GM19397 (cell line): ENCODE measurements at regions not wholly inside any gene's neighbourhood (a gene's known extent, or its start where the extent isn't known, plus 50 kb on each side); places are given as distances from the start of the nearest gene placed in this dataset.
A peak's percentile ranks its signal among the peaks of the same experiment; 100 is the strongest.
"Not testable (repeated sequence)": the region's sequence is repeated elsewhere in the genome, so short reads cannot be mapped to it uniquely, and the experiment has no call there.

Source experiments
- ATAC-seq: cut with Tn5 transposase; IDR thresholded peaks from one replicate; pipeline ENCODE4 v1.9.1; 2021; ENCODE audit warnings: mild to moderate bottlenecking, moderate library complexity; ENCODE audit not compliant: unreplicated experiment

GRCh38 chr4:104649631-104650030, 154.9 kb upstream of the CXXC4 start:
- ATAC-seq: no peak

GRCh38 chr4:104662269-104662668, 167.6 kb upstream of the CXXC4 start:
- not testable (repeated sequence) for ATAC-seq

GRCh38 chr4:104677116-104677515, 182.4 kb upstream of the CXXC4 start:
- ATAC-seq: no peak

GRCh38 chr4:104682311-104682710, 187.6 kb upstream of the CXXC4 start:
- no peak for ATAC-seq

- no peak for ATAC-seq
These were observed 199.0 kb upstream of the CXXC4 start for GRCh38 chr4:104693601-104694201.

GRCh38 chr4:104716584-104716983, 221.9 kb upstream of the CXXC4 start:
- ATAC-seq: no peak

- peak; percentile 91 for ATAC-seq
These were observed 225.0 kb upstream of the CXXC4 start for GRCh38 chr4:104719539-104720230.

- ATAC-seq: no peak
These were observed 227.8 kb upstream of the CXXC4 start for GRCh38 chr4:104722467-104722866.

GRCh38 chr4:104726002-104726401, 231.3 kb upstream of the CXXC4 start:
- ATAC-seq: no peak

GRCh38 chr4:104727643-104728042, 232.9 kb upstream of the CXXC4 start:
- no peak for ATAC-seq

- ATAC-seq: no peak
These were observed 233.9 kb upstream of the CXXC4 start for GRCh38 chr4:104728380-104729122.

GRCh38 chr4:104732766-104733165, 238.1 kb upstream of the CXXC4 start:
- no peak for ATAC-seq

- no peak for ATAC-seq
These were observed 240.5 kb upstream of the CXXC4 start for GRCh38 chr4:104735174-104735573.

GRCh38 chr4:104740161-104740560, 245.5 kb upstream of the CXXC4 start:
- no peak for ATAC-seq

- ATAC-seq: peak; percentile 97
These were observed 248.5 kb upstream of the CXXC4 start for GRCh38 chr4:104743215-104743653.

- ATAC-seq: no peak
These were observed 252.9 kb upstream of the CXXC4 start for GRCh38 chr4:104747635-104748034.

- ATAC-seq: no peak
These were observed 254.4 kb upstream of the CXXC4 start for GRCh38 chr4:104749062-104749461.

GRCh38 chr4:104750008-104750407, 255.3 kb upstream of the CXXC4 start:
- ATAC-seq: no peak

- ATAC-seq: no peak
These were observed 256.8 kb upstream of the CXXC4 start for GRCh38 chr4:104751468-104751867.

- ATAC-seq: peak; percentile 84
These were observed 257.6 kb upstream of the CXXC4 start for GRCh38 chr4:104752337-104752736.

- no peak for ATAC-seq
These were observed 262.1 kb upstream of the CXXC4 start for GRCh38 chr4:104756837-104757236.

- ATAC-seq: no peak
These were observed 263.9 kb upstream of the CXXC4 start for GRCh38 chr4:104758574-104758973.
